Amniotic epithelial cell (primary cell): ENCODE measurements at regions not wholly inside any gene's neighbourhood (a gene's known extent, or its start where the extent isn't known, plus 50 kb on each side); places are given as distances from the start of the nearest gene placed in this dataset.
A peak's percentile ranks its signal among the peaks of the same experiment; 100 is the strongest.

ENCODE experiments used
- DNase-seq: peaks from one replicate; pipeline ENCODE4 v3.0.0-alpha.2; 2010; ENCODE audit warnings: low read depth

DNA sequence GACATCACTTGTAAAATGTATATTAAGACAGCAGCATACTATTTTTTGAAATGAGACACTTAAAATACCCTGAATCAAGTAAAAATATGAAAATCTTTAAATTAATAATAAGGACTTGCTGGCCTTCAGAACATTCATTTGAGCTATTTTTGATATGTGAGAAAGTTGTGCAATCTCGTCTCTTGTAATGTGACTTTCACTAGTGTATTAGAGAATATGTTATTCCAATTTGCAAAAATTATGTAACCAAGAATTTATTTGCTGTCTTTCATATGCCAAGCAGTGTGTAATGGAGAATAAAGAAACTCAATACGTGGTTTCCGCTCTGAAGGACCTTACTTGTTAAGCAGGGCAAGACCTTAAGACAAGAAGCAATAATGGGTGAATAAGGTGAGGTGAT is 375.0 kb upstream of the RUNX1 start:
- DNase-seq: no peak

DNA sequence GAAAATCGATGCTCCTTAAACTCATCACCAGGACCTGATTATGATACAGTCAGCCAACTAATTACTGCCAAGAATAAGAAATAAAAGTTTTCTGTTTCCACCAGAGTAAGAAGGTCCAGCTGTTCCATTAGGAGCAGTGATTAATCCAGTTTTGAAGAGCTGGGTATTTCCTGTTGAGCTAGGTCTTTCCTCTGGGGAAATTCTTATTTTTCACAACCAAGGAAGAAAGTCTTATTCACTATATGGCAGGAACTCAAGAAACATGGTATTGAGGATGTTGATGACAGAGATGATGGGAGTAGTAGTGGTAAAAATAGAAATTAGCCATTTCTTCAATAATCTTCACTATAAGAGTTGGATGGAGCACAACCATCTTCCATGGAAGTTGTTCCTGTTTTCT is 374.6 kb upstream of the RUNX1 start:
- DNase-seq: no peak

DNA sequence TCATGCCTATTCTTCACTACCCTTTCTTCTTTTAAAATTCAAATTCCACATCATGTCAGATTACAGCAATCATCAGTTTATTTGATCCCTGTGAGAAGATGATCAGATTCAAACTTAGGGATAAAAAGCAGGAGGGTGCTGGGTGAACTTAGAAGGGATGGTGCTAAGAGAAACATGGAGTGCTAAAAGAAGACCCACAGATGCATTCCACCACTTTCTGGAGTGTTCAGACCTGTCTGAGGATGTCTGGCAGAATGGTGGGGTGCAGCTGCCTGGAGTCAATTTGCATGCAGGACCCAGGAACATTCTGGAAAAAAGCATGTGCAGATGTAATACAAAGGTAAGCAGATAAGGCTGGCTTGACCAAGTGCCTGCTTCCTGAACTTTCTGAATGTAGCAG is 372.9 kb upstream of the RUNX1 start:
- DNase-seq: no peak

DNA sequence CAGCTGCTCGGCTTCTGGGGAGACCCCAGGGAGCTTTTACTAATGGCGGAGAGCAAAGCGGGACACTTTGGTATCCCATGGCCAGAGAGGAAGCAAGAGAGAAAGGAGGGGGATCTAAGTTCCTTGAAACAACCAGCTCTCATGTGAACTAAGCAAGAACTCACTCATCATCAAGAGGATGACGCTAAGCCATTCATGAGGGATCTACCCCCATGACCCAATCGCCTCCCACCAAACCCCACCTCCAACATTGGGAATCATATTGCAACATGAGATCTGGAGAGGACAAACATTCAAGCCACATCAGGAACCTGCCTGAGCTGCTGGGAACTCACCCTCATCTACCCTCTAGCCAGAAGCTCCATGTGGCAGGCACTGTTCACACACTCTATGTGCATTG is 372.1 kb upstream of the RUNX1 start:
- DNase-seq: no peak

DNA sequence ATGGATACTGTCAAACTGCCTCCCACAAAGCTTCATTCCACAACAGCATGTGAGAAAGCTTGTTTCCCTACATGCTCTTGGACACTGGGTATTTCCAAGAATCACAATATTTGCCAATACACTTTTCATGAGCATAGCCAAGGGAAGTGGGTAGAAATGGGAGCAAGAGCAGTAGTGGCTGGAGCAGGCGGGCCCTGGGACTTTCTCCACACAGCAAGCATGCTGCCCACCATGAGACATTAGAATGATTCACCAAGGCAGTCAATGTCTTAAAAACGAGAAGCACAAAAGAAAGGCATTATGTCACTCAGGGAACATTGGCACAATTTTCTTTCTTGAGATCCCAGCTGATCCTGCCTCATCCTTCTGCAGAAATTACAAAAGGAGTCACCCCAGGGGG is 371.6 kb upstream of the RUNX1 start:
- no peak for DNase-seq

DNA sequence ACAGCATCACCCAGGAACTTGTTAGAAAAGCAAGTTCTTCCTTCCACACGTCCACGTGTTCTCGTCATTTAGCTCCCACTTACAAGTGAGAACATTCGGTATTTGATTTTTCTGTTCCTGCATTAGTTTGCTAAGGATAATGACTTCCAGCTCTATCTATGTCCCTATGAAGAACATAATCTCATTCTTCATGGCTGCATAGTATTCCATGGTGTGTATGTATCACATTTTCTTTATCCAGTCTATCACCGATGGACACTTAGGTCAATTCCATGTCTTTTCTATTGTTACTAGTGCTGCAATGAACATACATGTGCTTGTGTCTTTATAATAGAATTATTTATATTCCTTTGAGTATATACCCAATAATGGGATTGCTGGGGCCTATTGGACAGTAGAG is 368.7 kb upstream of the RUNX1 start:
- DNase-seq: no peak

DNA sequence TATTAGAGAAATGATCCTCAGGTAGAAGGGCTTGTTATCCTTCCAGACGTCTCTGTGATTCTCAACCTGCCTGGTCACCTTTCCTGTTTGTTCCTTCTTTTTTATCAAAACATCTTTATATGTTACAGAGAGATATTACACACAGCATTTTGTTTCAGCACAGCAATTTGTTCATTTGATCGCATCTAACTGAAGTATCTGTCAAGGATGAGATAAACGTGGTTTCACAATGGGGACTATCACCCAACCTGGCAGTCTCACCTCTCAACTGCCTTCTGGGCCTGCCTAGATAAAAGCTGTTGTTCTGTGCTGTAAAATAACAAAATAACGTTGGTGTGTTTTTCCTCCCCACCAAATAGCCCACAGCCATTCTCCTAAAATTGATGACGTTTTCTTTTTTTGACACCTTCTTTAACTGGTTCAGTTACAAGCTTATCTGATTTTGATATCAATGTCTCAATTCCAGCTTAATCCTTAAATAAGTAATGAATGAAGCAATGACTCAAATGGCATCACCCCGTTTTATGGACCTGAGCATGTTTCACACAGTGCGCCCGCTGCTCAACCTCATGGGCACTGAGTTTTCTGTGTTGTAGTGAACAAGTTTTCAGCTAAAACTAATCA is 367.9 kb upstream of the RUNX1 start:
- no peak for DNase-seq

DNA sequence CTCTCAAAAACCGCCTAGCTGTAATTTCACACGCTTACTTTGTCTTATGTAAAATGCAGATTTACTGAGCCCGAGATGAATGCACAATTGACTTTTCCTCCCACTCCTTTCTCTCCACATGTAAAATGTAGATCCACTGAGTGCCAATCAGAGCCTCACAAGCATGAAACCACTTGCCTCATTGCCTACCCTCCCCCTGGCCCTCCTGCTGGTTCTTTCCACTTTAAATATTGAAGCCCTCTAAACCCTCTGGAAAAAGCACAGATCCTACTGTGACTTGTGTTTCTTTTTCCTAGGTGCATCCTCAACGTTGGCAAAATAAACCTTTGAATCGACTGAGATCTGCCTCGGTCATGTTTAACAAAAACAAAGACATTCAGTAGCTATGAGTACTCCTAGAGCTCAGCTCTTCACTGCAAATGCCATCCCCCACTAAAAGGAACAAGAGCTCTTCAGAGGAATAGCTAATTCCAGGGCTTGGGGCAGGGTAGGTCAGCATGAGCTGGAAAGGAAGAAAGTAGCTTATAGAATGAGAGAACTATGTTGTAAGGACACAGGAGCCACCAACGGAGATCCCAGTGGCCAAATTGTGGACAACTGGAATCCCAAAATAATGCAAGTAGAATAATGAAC is 365.5 kb upstream of the RUNX1 start:
- DNase-seq: no peak

DNA sequence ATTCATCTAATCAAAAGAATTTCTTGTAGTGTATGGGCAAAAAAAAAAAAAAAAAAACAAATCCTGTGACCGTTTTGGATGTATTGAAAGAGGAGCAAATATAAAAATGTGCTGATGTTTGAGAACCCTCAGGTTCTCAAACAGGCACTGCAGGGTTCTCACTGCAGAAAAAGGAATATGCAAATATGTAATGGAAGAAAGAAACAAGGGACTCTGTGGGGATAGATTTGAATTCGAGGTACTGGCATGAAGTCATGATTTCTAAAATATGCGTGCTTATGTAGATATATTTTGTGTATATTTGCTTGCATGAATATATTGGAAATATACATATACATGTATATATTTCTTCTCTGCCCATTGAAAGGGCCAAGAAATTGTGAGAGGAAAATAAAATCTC is 365.0 kb upstream of the RUNX1 start:
- DNase-seq: no peak

DNA sequence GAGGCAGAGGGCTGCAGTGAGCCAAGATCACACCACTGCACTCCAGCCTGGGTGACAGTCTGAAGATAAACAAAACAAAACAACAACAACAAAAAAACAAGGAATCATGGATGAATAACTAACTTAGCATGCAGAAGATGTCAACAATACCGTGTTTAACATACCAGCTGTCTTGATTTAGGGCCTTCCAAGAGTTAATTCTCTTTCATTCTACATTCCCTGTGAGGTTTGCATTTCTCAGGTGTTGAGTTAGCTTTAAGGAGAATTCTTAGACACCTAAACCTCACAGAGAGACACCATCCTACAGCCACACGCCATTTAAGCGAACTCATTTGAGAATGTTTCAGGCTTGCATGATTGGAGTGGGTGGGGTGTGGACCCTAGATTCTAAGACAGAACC is 363.1 kb upstream of the RUNX1 start:
- DNase-seq: no peak

DNA sequence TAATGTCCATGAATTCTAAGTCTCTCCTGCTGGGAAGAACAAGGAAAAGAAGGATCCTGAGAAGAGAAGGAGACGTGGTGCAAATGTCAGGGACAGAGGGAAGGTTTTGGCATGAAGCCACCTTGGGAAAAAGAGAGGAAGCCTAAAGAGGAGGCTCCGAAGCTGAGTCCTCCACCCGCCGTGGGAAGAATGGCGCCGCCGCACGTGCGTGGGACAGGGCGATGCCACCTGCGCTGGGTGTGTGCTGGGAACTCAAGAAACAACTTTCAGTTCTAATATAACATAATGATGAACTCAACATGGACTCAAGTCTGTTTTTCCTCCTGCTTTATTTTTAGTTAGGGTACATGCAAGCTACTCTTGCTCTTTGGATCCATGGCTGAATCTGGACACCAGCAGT is 362.3 kb upstream of the RUNX1 start:
- DNase-seq: no peak

DNA sequence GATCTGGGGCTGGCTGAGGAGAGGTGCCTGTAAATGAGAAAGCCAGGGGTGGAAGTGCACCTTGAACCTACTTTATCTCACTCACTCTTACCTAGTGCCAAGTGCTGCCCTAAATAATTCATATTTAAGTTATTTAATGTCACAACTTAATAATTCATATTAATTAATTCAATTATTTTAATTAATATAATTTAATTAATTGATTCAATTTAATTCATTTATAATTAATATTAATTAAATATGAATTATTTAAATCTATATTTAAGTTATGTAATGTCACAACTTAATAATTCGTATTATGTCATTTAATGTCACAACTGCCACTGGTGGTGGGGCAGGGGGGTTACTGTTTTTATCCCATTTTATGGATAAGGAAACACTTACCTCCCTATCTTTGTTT is 361.6 kb upstream of the RUNX1 start:
- DNase-seq: no peak

DNA sequence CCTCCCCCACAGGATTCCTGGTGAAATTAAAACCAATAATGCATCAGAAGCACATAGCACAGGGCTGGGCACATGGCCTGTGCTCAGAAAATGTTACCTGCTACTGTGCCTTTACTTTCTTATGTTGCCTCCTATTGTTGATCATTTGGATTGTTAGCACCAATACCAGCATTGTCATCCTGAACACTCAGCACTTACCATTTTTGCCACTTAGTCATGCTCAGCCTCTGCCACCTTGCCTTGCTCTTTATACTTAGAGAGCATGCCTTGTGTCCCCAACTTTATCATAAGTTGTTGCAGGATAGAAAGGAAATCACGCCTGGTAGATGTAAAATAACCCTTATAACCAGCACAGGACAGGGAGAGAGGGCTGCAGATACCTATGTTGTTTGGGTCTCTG is 361.0 kb upstream of the RUNX1 start:
- no peak for DNase-seq

DNA sequence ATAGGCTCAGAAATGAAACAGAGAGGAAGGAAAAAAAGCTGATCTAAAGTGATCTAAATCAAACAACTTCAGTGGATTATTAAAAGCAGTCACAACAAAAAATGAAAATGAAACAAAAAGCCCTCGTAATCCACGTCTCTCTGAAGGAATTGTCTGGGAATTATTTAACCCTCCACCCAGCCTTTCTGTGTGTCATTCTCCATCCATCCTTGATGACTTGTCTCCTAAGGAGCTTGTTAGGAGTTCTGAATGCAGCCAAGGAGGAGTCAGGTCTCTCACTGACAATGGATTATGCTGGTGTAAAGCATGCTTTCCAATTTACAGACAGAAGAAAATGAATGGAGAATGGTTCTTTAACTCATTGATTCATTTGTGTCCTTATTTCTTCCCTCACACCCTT is 359.3 kb upstream of the RUNX1 start:
- peak; percentile 23 for DNase-seq

DNA sequence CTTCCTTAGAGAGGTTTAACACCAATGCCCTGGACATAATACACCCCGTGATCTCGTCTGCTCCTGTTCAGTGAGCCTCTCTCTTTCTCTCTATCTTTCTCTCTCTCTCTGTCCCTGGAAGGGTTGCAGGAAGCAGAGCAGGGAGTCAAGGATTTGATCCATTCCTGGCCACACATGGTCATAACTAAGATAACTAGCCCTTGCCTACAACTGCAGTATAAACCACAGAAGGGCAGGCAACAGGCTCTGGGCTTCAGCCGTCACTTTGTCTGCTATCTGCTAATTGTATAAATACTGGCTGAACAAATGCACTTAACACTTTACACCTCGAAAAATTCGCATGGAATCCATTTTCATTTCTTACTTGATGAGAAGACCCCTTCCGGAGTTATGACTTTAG is 357.5 kb upstream of the RUNX1 start:
- peak; percentile 63 for DNase-seq

DNA sequence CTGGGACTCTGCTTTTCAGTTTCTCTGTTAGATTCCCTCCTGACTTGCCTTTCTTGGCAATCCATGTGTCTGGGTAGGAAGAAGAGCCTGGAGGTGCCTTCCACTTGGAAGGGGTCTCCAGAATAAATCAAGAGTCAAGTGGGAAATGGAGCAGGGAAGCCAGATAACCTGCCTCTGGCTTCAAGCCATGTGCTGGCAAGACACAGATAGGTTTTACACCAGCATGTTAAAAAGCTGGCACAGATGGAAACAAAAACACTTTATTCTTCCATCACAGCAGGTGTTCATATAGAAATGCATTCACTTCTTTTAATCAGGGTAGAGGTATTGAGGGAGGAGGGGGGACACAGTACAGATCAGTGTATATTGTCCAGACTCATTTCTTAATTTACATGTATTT is 356.9 kb upstream of the RUNX1 start:
- no peak for DNase-seq

DNA sequence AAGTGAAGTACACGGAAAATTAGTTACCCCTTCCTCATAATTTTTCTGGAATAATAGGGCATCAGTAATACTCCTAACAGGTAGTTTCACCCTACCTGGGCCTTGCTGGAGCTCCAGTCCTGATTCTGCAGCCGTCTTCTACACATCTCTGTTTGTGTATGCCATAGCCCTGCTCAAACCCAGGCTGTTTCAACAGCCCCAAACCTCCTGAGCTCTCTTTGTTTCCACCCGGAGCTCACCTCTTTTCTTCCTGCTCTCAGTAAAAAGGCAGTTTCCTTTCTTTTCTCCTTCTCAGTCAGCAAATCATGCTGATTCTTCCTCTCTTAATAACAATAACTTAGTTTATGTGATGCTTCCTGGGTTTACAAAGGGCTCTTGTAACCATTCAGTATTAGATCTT is 355.1 kb upstream of the RUNX1 start:
- no peak for DNase-seq

DNA sequence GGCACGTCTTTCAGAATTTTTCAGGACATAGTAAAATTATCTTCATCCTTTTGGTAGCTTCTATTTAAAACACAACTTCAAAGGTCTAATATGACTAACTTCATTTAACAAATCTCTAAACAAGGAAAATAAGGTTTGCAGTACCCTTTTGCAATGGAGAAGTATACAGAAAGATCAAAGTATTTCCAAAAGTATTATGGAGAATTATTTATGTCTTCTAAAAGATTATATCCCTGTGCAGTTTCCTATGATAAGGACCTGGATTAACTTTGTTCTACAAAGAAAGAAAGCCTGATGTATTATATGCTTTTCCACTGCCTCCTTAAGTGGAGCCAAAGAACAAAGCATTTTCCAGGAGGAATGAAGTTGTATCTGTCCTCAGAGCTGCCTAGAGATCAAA is 353.0 kb upstream of the RUNX1 start:
- DNase-seq: no peak

DNA sequence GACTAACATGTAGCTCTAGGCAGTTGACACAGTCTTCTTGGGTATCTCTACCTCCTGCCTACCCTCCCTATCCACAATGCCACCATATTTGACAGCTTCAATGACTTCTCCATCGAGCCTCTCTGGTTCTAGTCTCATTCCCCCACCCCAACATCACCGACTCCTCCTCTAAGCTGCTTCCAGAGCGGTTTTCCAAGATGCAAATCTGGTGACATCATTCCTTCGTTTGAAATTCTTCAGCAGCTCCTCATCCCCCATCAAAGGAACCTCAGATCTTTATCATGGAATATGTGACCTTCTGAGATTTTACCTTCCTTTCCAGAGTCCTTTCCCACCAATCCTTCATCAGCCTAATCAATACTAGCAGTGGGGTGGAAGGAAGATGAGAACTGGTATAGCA is 352.4 kb upstream of the RUNX1 start:
- peak; percentile 56 for DNase-seq

DNA sequence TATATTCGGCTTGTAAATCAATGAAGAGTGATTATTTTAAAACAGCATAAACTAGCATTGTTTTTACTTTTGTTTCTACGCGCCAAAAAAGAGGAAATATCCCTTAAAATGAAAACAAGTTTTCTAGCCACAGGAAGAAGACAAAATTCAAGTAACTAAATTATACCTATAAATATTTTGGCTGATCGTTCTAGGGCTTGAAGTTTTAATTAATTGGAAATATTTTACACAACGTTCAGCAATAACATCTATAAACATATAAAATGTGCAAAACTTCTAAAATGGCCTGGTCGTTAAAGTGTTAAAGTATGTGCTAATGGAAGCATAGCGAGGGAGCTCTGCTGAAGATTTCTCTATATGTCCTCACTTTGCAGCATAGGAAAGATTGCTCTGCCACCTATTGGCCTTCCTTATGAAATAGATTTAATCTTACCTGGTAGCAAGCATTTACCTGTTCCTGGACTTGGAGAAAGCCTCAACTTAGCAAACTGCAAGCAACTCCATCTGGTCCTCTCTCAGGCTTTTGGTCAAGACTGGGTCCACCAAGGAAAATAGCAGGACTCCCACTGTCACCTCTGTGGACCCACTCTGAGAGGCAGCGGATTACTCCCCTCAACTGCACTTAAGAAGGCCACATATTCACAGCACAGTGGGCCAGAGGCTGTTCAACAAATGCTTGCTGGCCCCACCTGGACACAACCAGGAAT is 351.3 kb upstream of the RUNX1 start:
- peak; percentile 84 for DNase-seq

DNA sequence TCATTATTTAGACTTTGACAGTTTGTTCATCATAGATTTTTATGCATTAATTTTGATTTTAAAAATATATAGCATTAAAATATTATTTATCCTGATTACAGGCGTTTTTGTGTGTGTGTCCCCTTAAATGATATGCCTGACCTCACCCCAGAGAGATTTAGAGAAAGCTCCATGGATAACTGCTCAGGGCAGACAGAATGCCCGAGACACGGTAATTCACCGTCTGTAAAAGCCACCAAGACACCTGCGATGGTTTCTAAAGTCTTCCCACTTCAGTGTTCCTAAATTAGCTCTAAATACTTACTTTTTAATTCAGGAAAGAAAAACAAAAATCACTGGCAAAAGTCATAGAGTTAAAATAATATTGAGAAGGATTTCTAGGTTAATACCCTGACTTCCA is 350.6 kb upstream of the RUNX1 start:
- DNase-seq: no peak

DNA sequence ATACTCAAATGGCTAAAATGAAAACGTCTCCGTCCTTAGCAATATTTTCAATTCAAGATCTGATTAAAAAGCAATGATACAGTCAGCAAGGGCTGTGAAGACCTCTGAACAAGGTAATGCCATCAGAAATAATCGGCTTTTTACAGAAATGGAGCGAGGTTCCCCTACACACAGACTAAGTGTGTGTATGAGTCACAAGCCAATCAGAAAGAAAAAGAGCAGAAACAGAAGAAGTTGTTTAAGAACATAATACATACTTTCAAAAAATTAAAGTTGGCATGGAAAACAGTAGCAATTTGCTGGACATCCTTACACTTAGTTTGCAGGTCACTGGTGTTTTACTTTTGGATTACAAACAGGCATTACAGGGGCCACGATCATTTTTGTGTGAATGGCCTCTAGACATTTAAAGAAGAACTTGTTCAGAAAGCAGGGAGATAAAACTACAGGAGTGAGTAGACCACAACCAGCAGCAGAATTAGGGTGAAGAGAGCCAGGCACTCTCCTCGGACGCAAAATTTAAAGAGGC is 350.0 kb upstream of the RUNX1 start:
- DNase-seq: peak; percentile 31

DNA sequence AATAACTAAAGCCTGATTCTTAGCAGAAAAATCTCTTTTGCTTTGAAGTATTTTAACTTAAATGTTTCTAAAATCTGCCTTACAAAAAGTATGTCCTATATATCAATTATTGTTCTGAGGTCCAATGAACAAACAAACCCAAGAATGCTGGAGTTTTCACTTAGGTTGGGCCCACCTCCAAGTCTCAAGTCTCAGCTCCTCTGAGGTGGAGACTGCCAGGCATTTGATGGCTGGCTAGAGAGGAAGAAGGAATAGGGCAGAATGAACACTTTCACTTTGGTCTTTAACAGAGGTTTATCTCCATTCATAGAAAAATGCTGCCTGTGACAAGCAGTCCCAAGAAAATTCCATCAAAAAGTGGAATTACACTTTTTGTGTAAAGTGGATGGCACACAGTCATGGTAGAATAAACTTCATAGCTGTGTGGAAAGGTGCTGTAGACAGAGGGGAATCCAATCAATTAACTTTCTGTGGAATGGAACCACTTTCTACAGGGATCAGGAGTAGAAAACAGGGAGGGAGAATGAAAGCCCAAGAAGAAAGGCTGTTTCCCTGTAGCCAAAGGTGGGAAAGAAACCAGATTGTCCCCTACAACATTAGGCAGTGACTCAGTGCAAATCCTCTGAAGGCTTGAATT is 349.4 kb upstream of the RUNX1 start:
- DNase-seq: no peak
